HG03060 (cell line): ENCODE measurements at regions not wholly inside any gene's neighbourhood (a gene's known extent, or its start where the extent isn't known, plus 50 kb on each side); places are given as distances from the start of the nearest gene placed in this dataset.
"Not testable (repeated sequence)": the region's sequence is repeated elsewhere in the genome, so short reads cannot be mapped to it uniquely, and the experiment has no call there.

Source experiments
- ATAC-seq: cut with Tn5 transposase; IDR thresholded peaks from one replicate; pipeline ENCODE4 v1.9.1; 2021; ENCODE audit warnings: low read depth, moderate number of reproducible peaks; ENCODE audit not compliant: unreplicated experiment

- ATAC-seq: no peak
Observed at GRCh38 chr4:188370777-188371176, 231.5 kb downstream of the TRIML1 start.

- ATAC-seq: no peak
Observed at GRCh38 chr4:188372058-188372457, 232.8 kb downstream of the TRIML1 start.

- ATAC-seq: no peak
Observed at GRCh38 chr4:188372829-188373228, 233.6 kb downstream of the TRIML1 start.

GRCh38 chr4:188374871-188375270, 235.6 kb downstream of the TRIML1 start:
- ATAC-seq: no peak

GRCh38 chr4:188377816-188378215, 238.6 kb downstream of the TRIML1 start:
- no peak for ATAC-seq

- no peak for ATAC-seq
Observed at GRCh38 chr4:188383180-188383579, 243.9 kb downstream of the TRIML1 start.

- no peak for ATAC-seq
Observed at GRCh38 chr4:188387179-188387791, 248.0 kb downstream of the TRIML1 start.

- not testable (repeated sequence) for ATAC-seq
Observed at GRCh38 chr4:188391349-188391748, 252.1 kb downstream of the TRIML1 start.

GRCh38 chr4:188396037-188396436, 256.8 kb downstream of the TRIML1 start:
- ATAC-seq: no peak

GRCh38 chr4:188399834-188400233, 260.6 kb downstream of the TRIML1 start:
- no peak for ATAC-seq

GRCh38 chr4:188400451-188400850, 261.2 kb downstream of the TRIML1 start:
- ATAC-seq: no peak

- ATAC-seq: no peak
Observed at GRCh38 chr4:188403272-188403671, 264.0 kb downstream of the TRIML1 start.

GRCh38 chr4:188405071-188405835, 266.0 kb downstream of the TRIML1 start:
- ATAC-seq: not testable (repeated sequence)

GRCh38 chr4:188408244-188409030, 269.2 kb downstream of the TRIML1 start:
- ATAC-seq: no peak

GRCh38 chr4:188409851-188410250, 270.6 kb downstream of the TRIML1 start:
- ATAC-seq: no peak

- ATAC-seq: no peak
Observed at GRCh38 chr4:188411805-188412204, 272.6 kb downstream of the TRIML1 start.

GRCh38 chr4:188412499-188412898, 273.3 kb downstream of the TRIML1 start:
- no peak for ATAC-seq

- no peak for ATAC-seq
Observed at GRCh38 chr4:188414441-188414840, 275.2 kb downstream of the TRIML1 start.

GRCh38 chr4:188417181-188417580, 277.9 kb downstream of the TRIML1 start:
- no peak for ATAC-seq

- no peak for ATAC-seq
Observed at GRCh38 chr4:188423039-188423438, 283.8 kb downstream of the TRIML1 start.

- no peak for ATAC-seq
Observed at GRCh38 chr4:188428935-188429334, 289.7 kb downstream of the TRIML1 start.
